HEK293T (cell line): ENCODE measurements at regions not wholly inside any gene's neighbourhood (a gene's known extent, or its start where the extent isn't known, plus 50 kb on each side); places are given as distances from the start of the nearest gene placed in this dataset.

Source experiments
- ELF4 ChIP-seq: fragments of 450-650 bp; IDR thresholded peaks from 2 replicates; pipeline ENCODE4 v1.6.1; 2017; ENCODE audit warnings: antibody characterized with exemption
- SUZ12 ChIP-seq: fragments of 450-650 bp; IDR thresholded peaks from 2 replicates; pipeline ENCODE4 v1.6.1; 2016; ENCODE audit warnings: mild to moderate bottlenecking

DNA sequence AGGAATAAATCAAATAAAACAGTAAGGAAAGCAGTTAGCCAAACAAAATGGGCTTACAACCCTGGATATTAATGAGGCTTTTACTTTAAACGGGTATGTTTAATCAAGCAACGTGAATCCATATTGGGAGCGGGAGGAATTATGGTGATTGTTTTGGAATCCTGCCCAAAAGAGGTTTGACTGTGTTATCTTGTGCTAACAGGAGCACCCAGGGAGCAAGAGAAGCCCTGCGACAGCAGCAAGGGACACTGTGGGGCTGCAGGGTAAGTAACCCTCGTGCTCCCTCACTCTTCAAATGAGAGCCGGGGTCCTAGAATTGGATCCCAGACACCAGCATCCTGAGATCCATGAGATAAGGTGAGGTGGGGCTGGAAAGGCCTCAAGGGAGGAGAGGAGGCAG, 72.6 kb upstream of the PGBD5 start:
- no peak for TF ChIP-seq SUZ12
- no peak for TF ChIP-seq ELF4
